Astrocyte (in vitro differentiated cells and primary cell): ENCODE measurements at regions not wholly inside any gene's neighbourhood (a gene's known extent, or its start where the extent isn't known, plus 50 kb on each side); places are given as distances from the start of the nearest gene placed in this dataset.

Source experiments
- DNase-seq: peaks from one replicate; pipeline ENCODE4 v3.0.0-alpha.2; 2010; ENCODE audit warnings: low read depth
- FAIRE-seq: peaks from 2 replicates; lab custom pipeline; 2011; peaks lifted over from hg19 to GRCh38; lab: Jason Lieb, UNC
- H2AFZ ChIP-seq: 2 replicates; pipeline ENCODE4 v1.6.0; 2012; ENCODE audit warnings: low read depth, low read length, inconsistent platforms
- H3K27ac ChIP-seq: 2 replicates; pipeline ENCODE4 v1.5.1; 2011; ENCODE audit warnings: low read depth, low read length, inconsistent platforms
- H3K27me3 ChIP-seq: 2 replicates; pipeline ENCODE4 v1.6.0; 2011; ENCODE audit warnings: low read length, inconsistent platforms; ENCODE audit not compliant: insufficient read depth
- H3K36me3 ChIP-seq: 2 replicates; pipeline ENCODE4 v1.5.1; 2011; ENCODE audit warnings: low read length, inconsistent platforms; ENCODE audit not compliant: insufficient read depth
- H3K4me1 ChIP-seq: 2 replicates; pipeline ENCODE4 v1.5.1; 2011; ENCODE audit warnings: low read length, inconsistent platforms; ENCODE audit not compliant: insufficient read depth
- H3K4me2 ChIP-seq: 2 replicates; pipeline ENCODE4 v1.6.0; 2012; ENCODE audit warnings: low read length, inconsistent platforms
- H3K4me3 ChIP-seq: 2 replicates; pipeline ENCODE4 v1.5.1; 2011; ENCODE audit warnings: low read depth, mild to moderate bottlenecking, low read length, inconsistent platforms; ENCODE audit not compliant: insufficient read depth
- H3K79me2 ChIP-seq: 2 replicates; pipeline ENCODE4 v1.6.0; 2012; ENCODE audit warnings: mild to moderate bottlenecking, low read length, inconsistent platforms; ENCODE audit not compliant: insufficient read depth
- H3K9ac ChIP-seq: 2 replicates; pipeline ENCODE4 v1.6.0; 2012; ENCODE audit warnings: mild to moderate bottlenecking, low read length, inconsistent platforms
- H3K9me3 ChIP-seq: 2 replicates; pipeline ENCODE4 v1.5.1; 2012; ENCODE audit warnings: low read depth, mild to moderate bottlenecking, low read length, inconsistent platforms; ENCODE audit not compliant: insufficient read depth
- H4K20me1 ChIP-seq: 2 replicates; pipeline ENCODE4 v1.6.0; 2012; ENCODE audit warnings: low read length, inconsistent platforms; ENCODE audit not compliant: insufficient read depth
- H3K27ac Mint-ChIP-seq: one replicate; pipeline ENCODE4 v1.8.0; 2021; ENCODE audit warnings: mild to moderate bottlenecking, mixed read lengths; ENCODE audit not compliant: unreplicated experiment
- H3K27me3 Mint-ChIP-seq: one replicate; pipeline ENCODE4 v1.8.0; 2021; ENCODE audit warnings: low read depth, mixed read lengths; ENCODE audit not compliant: unreplicated experiment
- H3K36me3 Mint-ChIP-seq: one replicate; pipeline ENCODE4 v1.8.0; 2021; ENCODE audit warnings: low read depth, mixed read lengths; ENCODE audit not compliant: unreplicated experiment
- H3K4me1 Mint-ChIP-seq: one replicate; pipeline ENCODE4 v1.8.0; 2021; ENCODE audit warnings: low read depth, mixed read lengths; ENCODE audit not compliant: unreplicated experiment
- H3K4me3 Mint-ChIP-seq: one replicate; pipeline ENCODE4 v1.8.0; 2021; ENCODE audit warnings: mild to moderate bottlenecking, moderate library complexity, mixed read lengths; ENCODE audit not compliant: unreplicated experiment
- H3K9me3 Mint-ChIP-seq: one replicate; pipeline ENCODE4 v1.8.0; 2021; ENCODE audit warnings: mild to moderate bottlenecking, mixed read lengths; ENCODE audit not compliant: unreplicated experiment
- EZH2 ChIP-seq: IDR thresholded peaks from 2 replicates; pipeline ENCODE4 v1.6.1; 2012; ENCODE audit warnings: mild to moderate bottlenecking, low read length, inconsistent platforms; ENCODE audit not compliant: insufficient read depth
- TF ChIP-seq, protein P1 (sequence below): IDR thresholded peaks from 2 replicates; pipeline ENCODE4 v1.5.1; 2011; ENCODE audit warnings: low read depth, mild to moderate bottlenecking, inconsistent platforms, low read length, moderate library complexity; ENCODE audit not compliant: insufficient read depth

DNA sequence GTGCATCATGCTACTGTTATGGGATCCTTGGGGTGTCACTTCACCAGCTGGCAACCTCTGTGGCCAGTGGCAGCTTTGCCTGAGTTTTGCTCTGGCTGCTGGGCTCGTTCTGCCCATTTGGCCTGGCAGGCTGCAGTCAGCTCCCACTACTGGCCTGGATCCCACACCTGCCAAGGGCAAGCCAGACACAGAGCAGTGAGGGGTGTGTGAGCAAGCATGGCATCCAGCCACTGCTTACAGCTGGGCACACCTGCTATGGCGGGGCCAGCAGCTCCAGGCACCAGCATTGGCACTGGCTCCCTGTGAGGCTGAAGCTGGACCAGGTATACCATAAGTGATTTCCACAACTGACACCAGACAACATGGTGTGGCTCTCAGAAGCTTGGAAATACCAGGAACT, 183.4 kb downstream of the NPFFR2 start:
- no peaks in the 10 kb centered on the region for H3K36me3 Mint-ChIP-seq
- no peak overlapping the region for H3K27ac Mint-ChIP-seq
- H3K27me3 Mint-ChIP-seq = no peaks in the 10 kb centered on the region
- no peak overlapping the region for H3K4me3 Mint-ChIP-seq
- Histone ChIP-seq H3K79me2 (no peaks in the 10 kb centered on the region), H2AFZ (no peak overlapping the region), H4K20me1 (no peaks in the 10 kb centered on the region), H3K9ac (no peak overlapping the region), H3K27me3 (no peaks in the 10 kb centered on the region), H3K4me1 (no peaks in the 10 kb centered on the region), H3K36me3 (no peaks in the 10 kb centered on the region), H3K4me3 (no peak overlapping the region), H3K4me2 (no peak overlapping the region), H3K27ac (no peak overlapping the region), H3K9me3 (no peaks in the 10 kb centered on the region)
- H3K4me1 Mint-ChIP-seq = no peaks in the 10 kb centered on the region
- H3K9me3 Mint-ChIP-seq = no peaks in the 10 kb centered on the region
- no peak for TF ChIP-seq EZH2
- TF ChIP-seq, protein P1, sequence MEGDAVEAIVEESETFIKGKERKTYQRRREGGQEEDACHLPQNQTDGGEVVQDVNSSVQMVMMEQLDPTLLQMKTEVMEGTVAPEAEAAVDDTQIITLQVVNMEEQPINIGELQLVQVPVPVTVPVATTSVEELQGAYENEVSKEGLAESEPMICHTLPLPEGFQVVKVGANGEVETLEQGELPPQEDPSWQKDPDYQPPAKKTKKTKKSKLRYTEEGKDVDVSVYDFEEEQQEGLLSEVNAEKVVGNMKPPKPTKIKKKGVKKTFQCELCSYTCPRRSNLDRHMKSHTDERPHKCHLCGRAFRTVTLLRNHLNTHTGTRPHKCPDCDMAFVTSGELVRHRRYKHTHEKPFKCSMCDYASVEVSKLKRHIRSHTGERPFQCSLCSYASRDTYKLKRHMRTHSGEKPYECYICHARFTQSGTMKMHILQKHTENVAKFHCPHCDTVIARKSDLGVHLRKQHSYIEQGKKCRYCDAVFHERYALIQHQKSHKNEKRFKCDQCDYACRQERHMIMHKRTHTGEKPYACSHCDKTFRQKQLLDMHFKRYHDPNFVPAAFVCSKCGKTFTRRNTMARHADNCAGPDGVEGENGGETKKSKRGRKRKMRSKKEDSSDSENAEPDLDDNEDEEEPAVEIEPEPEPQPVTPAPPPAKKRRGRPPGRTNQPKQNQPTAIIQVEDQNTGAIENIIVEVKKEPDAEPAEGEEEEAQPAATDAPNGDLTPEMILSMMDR = no peak
- no peak for FAIRE-seq
- no peak for DNase-seq

DNA sequence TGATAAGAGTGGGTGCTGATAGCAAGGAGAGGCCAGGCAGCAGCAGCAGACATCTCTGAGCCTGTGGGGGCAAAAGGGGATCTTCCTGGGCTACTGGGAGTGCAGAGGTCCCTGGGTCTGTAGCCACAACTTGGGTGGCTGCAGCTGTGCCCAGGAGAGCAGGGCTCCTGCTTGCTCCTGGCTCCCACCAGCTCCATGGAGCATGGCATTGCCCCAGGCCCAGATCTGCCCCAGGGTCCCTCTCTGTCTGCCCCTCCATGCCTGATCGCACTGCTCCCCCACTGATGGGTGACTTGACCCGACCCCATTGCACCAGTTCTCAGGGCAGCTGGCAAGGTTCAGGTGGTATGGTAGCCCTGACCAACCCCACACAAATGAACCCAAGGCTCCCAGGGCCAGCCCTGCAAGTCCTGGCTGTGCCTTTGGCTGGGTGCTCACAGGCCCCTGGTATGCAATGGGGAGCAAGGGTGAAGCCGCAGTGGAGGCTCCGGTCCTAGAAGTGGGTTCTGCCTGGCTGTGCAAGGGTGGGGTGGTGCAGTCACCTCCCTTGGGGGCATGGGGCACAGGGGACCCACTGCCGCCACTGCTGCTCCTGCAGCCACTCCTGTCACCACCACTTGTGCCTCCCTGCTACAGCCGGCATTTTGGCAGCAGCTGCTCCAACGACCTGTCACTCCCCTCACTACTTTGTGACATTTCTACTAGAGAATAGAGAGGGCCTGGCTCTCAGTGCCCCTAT, 184.9 kb downstream of the NPFFR2 start:
- no peak for DNase-seq
- H3K27ac Mint-ChIP-seq = no peak overlapping the region
- no peaks in the 10 kb centered on the region for H3K4me1 Mint-ChIP-seq
- no peak for TF ChIP-seq EZH2
- TF ChIP-seq, protein P1 = no peak
- H3K27me3 ChIP-seq = no peaks in the 10 kb centered on the region
- no peaks in the 10 kb centered on the region for H3K36me3 Mint-ChIP-seq
- no peak overlapping the region for H3K9ac ChIP-seq
- H3K4me1 ChIP-seq = no peaks in the 10 kb centered on the region
- no peaks in the 10 kb centered on the region for H4K20me1 ChIP-seq
- no peaks in the 10 kb centered on the region for H3K36me3 ChIP-seq
- FAIRE-seq = no peak
- no peaks in the 10 kb centered on the region for H3K9me3 Mint-ChIP-seq
- H3K4me3 Mint-ChIP-seq = no peak overlapping the region
- no peak overlapping the region for H3K4me3 ChIP-seq
- H3K4me2 ChIP-seq = no peak overlapping the region
- no peak overlapping the region for H3K27ac ChIP-seq
- H3K27me3 Mint-ChIP-seq = no peaks in the 10 kb centered on the region
- no peaks in the 10 kb centered on the region for H3K9me3 ChIP-seq
- H2AFZ ChIP-seq = no peak overlapping the region
- H3K79me2 ChIP-seq = no peaks in the 10 kb centered on the region

DNA sequence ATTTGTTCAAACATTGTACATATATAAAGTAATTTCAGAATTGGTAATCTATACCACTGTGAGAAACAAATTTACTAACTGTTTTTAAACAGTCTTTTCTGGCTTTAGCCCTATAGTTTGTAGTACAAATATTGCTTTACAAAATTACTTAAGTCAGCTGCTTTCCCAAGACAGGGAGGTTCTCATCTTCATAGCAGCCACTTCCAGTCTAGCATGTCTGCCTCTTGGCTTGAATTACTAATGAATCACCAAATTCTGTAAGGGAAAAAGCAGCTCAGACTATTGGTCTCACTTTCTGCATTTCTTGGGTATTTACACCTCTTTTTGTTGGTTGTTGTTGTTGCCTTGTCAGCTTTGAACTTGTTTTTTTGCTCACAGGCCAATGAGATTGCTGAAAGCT, 187.2 kb downstream of the NPFFR2 start:
- no peaks in the 10 kb centered on the region for H3K9me3 ChIP-seq
- H3K27me3 ChIP-seq = no peaks in the 10 kb centered on the region
- no peaks in the 10 kb centered on the region for H3K4me1 ChIP-seq
- no peaks in the 10 kb centered on the region for H3K4me1 Mint-ChIP-seq
- H3K27me3 Mint-ChIP-seq = no peaks in the 10 kb centered on the region
- H2AFZ ChIP-seq = no peak overlapping the region
- no peaks in the 10 kb centered on the region for H3K36me3 Mint-ChIP-seq
- FAIRE-seq = no peak
- H3K9me3 Mint-ChIP-seq = no peaks in the 10 kb centered on the region
- H3K27ac ChIP-seq = no peak overlapping the region
- no peak overlapping the region for H3K4me3 ChIP-seq
- H3K79me2 ChIP-seq = no peaks in the 10 kb centered on the region
- H3K36me3 ChIP-seq = no peaks in the 10 kb centered on the region
- DNase-seq = no peak
- TF ChIP-seq, protein P1 = no peak
- TF ChIP-seq EZH2 = no peak
- no peak overlapping the region for H3K4me3 Mint-ChIP-seq
- no peak overlapping the region for H3K9ac ChIP-seq
- no peaks in the 10 kb centered on the region for H4K20me1 ChIP-seq
- H3K4me2 ChIP-seq = no peak overlapping the region
- no peak overlapping the region for H3K27ac Mint-ChIP-seq
